CD14-positive monocyte (primary cell): ENCODE measurements at regions not wholly inside any gene's neighbourhood (a gene's known extent, or its start where the extent isn't known, plus 50 kb on each side); places are given as distances from the start of the nearest gene placed in this dataset.
"Not testable (repeated sequence)": the region's sequence is repeated elsewhere in the genome, so short reads cannot be mapped to it uniquely, and the experiment has no call there.

Experiments used
- DNase-seq, 3 donors: peaks; one replicate each; pipeline ENCODE4 v3.0.0-alpha.2; 2011 to 2022
- H2AFZ ChIP-seq: 2 replicates; pipeline ENCODE4 v1.6.0; 2012; ENCODE audit warnings: mild to moderate bottlenecking, low read depth, low read length, inconsistent platforms; ENCODE audit not compliant: insufficient read depth, poor library complexity, severe bottlenecking
- H3K27ac ChIP-seq, 2 donors: 1 replicate in 1 of 2; 2 replicates in 1 of 2; pipeline ENCODE4 v1.5.1; 2012 to 2013; ENCODE audit warnings: low read length in 2 of 2, control low read depth in 1 of 2, inconsistent platforms in 1 of 2, low read depth in 1 of 2, mild to moderate bottlenecking in 1 of 2
- H3K27me3 ChIP-seq, 2 donors: one replicate each; pipeline versions ENCODE4 v1.6.0 to v1.6.1; 2011 to 2013; ENCODE audit warnings: low read length in 2 of 2; ENCODE audit not compliant: control insufficient read depth in 2 of 2, insufficient read depth in 2 of 2
- H3K36me3 ChIP-seq, 2 donors: replicated peaks in 1 of 2; 1 replicate in 1 of 2; 2 replicates in 1 of 2; pipeline versions ENCODE4 v1.5.1 to v1.6.1; 2012 to 2013; ENCODE audit warnings: low read length in 2 of 2, control low read depth in 1 of 2, inconsistent platforms in 1 of 2, mild to moderate bottlenecking in 1 of 2; ENCODE audit not compliant: insufficient read depth in 2 of 2, control insufficient read depth in 1 of 2
- H3K4me1 ChIP-seq, 2 donors: 1 replicate in 1 of 2; 2 replicates in 1 of 2; pipeline versions ENCODE4 v1.5.1 to v1.6.1; 2012 to 2013; ENCODE audit warnings: low read length in 2 of 2, control low read depth in 1 of 2, inconsistent platforms in 1 of 2, mild to moderate bottlenecking in 1 of 2, moderate library complexity in 1 of 2; ENCODE audit not compliant: insufficient read depth in 2 of 2, control insufficient read depth in 1 of 2
- H3K4me2 ChIP-seq: replicated peaks from 2 replicates; pipeline ENCODE3; 2012; ENCODE audit warnings: low read length, moderate library complexity, mild to moderate bottlenecking; ENCODE audit not compliant: poor library complexity, severe bottlenecking; ENCODE audit errors: extremely low read depth
- H3K4me3 ChIP-seq, 3 experiments: fragments of 200-600 bp in 1 of 3; sonication (generic) in 1 of 3; replicated peaks in 1 of 3; 1 replicate in 2 of 3; 2 replicates in 1 of 3; pipeline ENCODE4 v1.5.1; 2011 to 2013; ENCODE audit warnings: low read length in 3 of 3, mild to moderate bottlenecking in 3 of 3, control low read depth in 2 of 3, low read depth in 2 of 3, inconsistent platforms in 1 of 3, moderate library complexity in 1 of 3
- H3K79me2 ChIP-seq: 2 replicates; pipeline ENCODE4 v1.6.0; 2012; ENCODE audit warnings: mild to moderate bottlenecking, control low read depth, inconsistent platforms, low read length, moderate library complexity; ENCODE audit not compliant: insufficient read depth
- H3K9ac ChIP-seq: 2 replicates; pipeline ENCODE4 v1.6.0; 2017; ENCODE audit warnings: low read length, mild to moderate bottlenecking; ENCODE audit not compliant: insufficient read depth, poor library complexity, severe bottlenecking
- H3K9me3 ChIP-seq, 2 donors: replicated peaks in 1 of 2; 1 replicate in 1 of 2; 2 replicates in 1 of 2; pipeline versions ENCODE4 v1.5.1 to v1.6.1; 2012 to 2013; ENCODE audit warnings: low read length in 2 of 2, control low read depth in 1 of 2; ENCODE audit not compliant: control insufficient read depth in 1 of 2, insufficient read depth in 1 of 2
- H4K20me1 ChIP-seq: 2 replicates; pipeline ENCODE4 v1.6.0; 2012; ENCODE audit warnings: mild to moderate bottlenecking, low read length, control low read depth, moderate library complexity; ENCODE audit not compliant: insufficient read depth
- H3K27ac Mint-ChIP-seq, 7 donors: one replicate each; pipeline ENCODE4 v1.8.0; 2020; ENCODE audit warnings: mild to moderate bottlenecking in 7 of 7, mixed read lengths in 7 of 7, moderate library complexity in 6 of 7, inconsistent platforms in 2 of 7
- H3K27me3 Mint-ChIP-seq, 3 donors: one replicate each; pipeline ENCODE4 v1.8.0; 2021 to 2022; ENCODE audit warnings: low read depth in 3 of 3, mild to moderate bottlenecking in 3 of 3, mixed read lengths in 3 of 3, moderate library complexity in 3 of 3, inconsistent platforms in 1 of 3
- H3K36me3 Mint-ChIP-seq, 2 donors: one replicate each; pipeline ENCODE4 v1.8.0; 2020; ENCODE audit warnings: mixed read lengths in 2 of 2, inconsistent platforms in 1 of 2, mild to moderate bottlenecking in 1 of 2
- H3K4me1 Mint-ChIP-seq: one replicate; pipeline ENCODE4 v1.8.0; 2020; ENCODE audit warnings: mild to moderate bottlenecking, mixed read lengths
- H3K4me3 Mint-ChIP-seq, 2 donors: one replicate each; pipeline ENCODE4 v1.8.0; 2020; ENCODE audit warnings: mild to moderate bottlenecking in 2 of 2, mixed read lengths in 2 of 2, moderate library complexity in 1 of 2
- H3K9me3 Mint-ChIP-seq, 7 donors: one replicate each; pipeline ENCODE4 v1.8.0; 2020 to 2022; ENCODE audit warnings: mixed read lengths in 7 of 7, mild to moderate bottlenecking in 6 of 7, moderate library complexity in 6 of 7, inconsistent platforms in 2 of 7
- WGBS: methylation state at CpG from one replicate; pipeline ENCODE4 v1.1.5; 2013; ENCODE audit warnings: missing lambda C conversion rate; ENCODE audit not compliant: insufficient coverage; 5-methylcytosine and 5-hydroxymethylcytosine counted together
- intact Hi-C, 2 donors: fragments of 100-400 bp; cut with micrococcal nuclease; formaldehyde crosslinking; loops; one replicate each; pipeline versions ENCODE4 v1.15.0 to v1.15.1; 2023
- TF ChIP-seq, protein P1 (sequence below): fragments of 200-600 bp; IDR thresholded peaks from one replicate; pipeline ENCODE4 v1.8.0; 2022; ENCODE audit warnings: antibody characterized with exemption, mild to moderate bottlenecking

- Histone ChIP-seq H3K4me2 (no peak overlapping the region), H4K20me1 (no peaks in the 10 kb centered on the region), H3K4me3 (no peak overlapping the region), H3K27me3 (no peaks in the 10 kb centered on the region), H3K4me1 (no peaks in the 10 kb centered on the region), H3K9me3 (peaks cover 0 to 3% of the 10 kb centered on the region in 2 donors), H3K27ac (no peak overlapping the region), H2AFZ (no peak overlapping the region), H3K36me3 (no peaks in the 10 kb centered on the region), H3K9ac (no peak overlapping the region), H3K79me2 (no peaks in the 10 kb centered on the region)
- DNase-seq: no peak
- H3K4me1 Mint-ChIP-seq: no peaks in the 10 kb centered on the region
- intact Hi-C loops: no loop called here
- peak overlapping the region in 1 of 7 donors; percentile 50 for H3K27ac Mint-ChIP-seq
- 100% methylated on average over 1 of the region's 4 CpGs for WGBS
- no peaks in the 10 kb centered on the region for H3K27me3 Mint-ChIP-seq
- no peaks in the 10 kb centered on the region for H3K36me3 Mint-ChIP-seq
- TF ChIP-seq, protein P1, sequence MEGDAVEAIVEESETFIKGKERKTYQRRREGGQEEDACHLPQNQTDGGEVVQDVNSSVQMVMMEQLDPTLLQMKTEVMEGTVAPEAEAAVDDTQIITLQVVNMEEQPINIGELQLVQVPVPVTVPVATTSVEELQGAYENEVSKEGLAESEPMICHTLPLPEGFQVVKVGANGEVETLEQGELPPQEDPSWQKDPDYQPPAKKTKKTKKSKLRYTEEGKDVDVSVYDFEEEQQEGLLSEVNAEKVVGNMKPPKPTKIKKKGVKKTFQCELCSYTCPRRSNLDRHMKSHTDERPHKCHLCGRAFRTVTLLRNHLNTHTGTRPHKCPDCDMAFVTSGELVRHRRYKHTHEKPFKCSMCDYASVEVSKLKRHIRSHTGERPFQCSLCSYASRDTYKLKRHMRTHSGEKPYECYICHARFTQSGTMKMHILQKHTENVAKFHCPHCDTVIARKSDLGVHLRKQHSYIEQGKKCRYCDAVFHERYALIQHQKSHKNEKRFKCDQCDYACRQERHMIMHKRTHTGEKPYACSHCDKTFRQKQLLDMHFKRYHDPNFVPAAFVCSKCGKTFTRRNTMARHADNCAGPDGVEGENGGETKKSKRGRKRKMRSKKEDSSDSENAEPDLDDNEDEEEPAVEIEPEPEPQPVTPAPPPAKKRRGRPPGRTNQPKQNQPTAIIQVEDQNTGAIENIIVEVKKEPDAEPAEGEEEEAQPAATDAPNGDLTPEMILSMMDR: no peak
- no peak overlapping the region for H3K4me3 Mint-ChIP-seq
- H3K9me3 Mint-ChIP-seq: peaks cover 0 to 7% (median 3%) of the 10 kb centered on the region in 7 donors
Observed at GRCh38 chrX:25897758-25898157, 240.4 kb upstream of the MAGEB18 start.

DNA sequence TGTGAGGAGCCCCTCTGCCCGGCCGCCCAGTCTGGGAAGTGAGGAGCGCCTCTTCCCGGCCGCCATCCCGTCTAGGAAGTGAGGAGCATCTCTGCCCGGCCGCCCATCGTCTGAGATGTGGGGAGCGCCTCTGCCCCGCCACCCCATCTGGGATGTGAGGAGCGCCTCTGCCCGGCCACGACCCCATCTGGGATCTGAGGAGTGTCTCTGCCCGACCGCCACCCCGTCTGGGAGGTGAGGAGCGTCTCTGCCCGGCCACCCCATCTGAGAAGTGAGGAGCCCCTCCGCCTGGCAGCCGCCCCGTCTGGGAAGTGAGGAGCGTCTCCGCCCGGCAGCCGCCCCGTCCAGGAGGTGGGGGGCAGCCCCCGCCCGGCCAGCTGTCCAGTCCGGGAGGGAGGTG lies 232.4 kb upstream of the MAGEB18 start:
- H3K4me3 ChIP-seq, intact Hi-C loops, H3K4me3 Mint-ChIP-seq, H3K9me3 ChIP-seq, H3K27ac Mint-ChIP-seq, H3K36me3 Mint-ChIP-seq, H3K27me3 ChIP-seq, H3K27ac ChIP-seq, H3K9ac ChIP-seq, H3K36me3 ChIP-seq, H3K4me1 ChIP-seq, H3K4me1 Mint-ChIP-seq, DNase-seq, H2AFZ ChIP-seq, H3K27me3 Mint-ChIP-seq, H4K20me1 ChIP-seq, H3K79me2 ChIP-seq, H3K4me2 ChIP-seq: not testable (repeated sequence)
- WGBS: no CpG with 5 or more reads among the region's 30 CpGs
- peaks cover 0 to 10% (median 6%) of the 10 kb centered on the region in 7 donors for H3K9me3 Mint-ChIP-seq
